ENCODE measurements at regions not wholly inside any gene's neighbourhood (a gene's known extent, or its start where the extent isn't known, plus 50 kb on each side); places are given as distances from the start of the nearest gene placed in this dataset.
A peak's percentile ranks its signal among the peaks of the same experiment; 100 is the strongest.

- ATAC-seq, result peak in 2 of 4 donors; percentile 48 to 69
- Histone ChIP-seq H3K27ac (no peak overlapping the region), H3K36me3 (no peaks in the 10 kb centered on the region), H3K4me1 (no peaks in the 10 kb centered on the region), H3K27me3 (no peaks in the 10 kb centered on the region), H3K9me3 (no peaks in the 10 kb centered on the region), H3K4me3 (no peak overlapping the region)
- intact Hi-C loops (cut with DNase I), result no loop called here
- DNase-seq, result no peak
- 27% methylated on average over 1 of the region's 1 CpG for WGBS (ENCODE audit: insufficient coverage, low coverage, low lambda C conversion rate, missing lambda C conversion rate)
- TF ChIP-seq POLR2A (IDR thresholded peaks at IDR 0.05) (no peak), CTCF (IDR thresholded peaks at IDR 0.05) (no peak)
These were observed 160.8 kb upstream of the SEL1L start for GRCh38 chr14:81694419-81694818.

GRCh38 chr14:81709681-81710080, 176.0 kb upstream of the SEL1L start:
- H3K27me3 ChIP-seq, result no peaks in the 10 kb centered on the region
- DNase-seq (no peak), ATAC-seq (no peak)
- H3K9me3 ChIP-seq, result no peaks in the 10 kb centered on the region
- WGBS (ENCODE audit: insufficient coverage, low coverage, low lambda C conversion rate, missing lambda C conversion rate), result 50% methylated on average over 6 of the region's 6 CpGs
- H3K36me3 ChIP-seq, result no peaks in the 10 kb centered on the region
- intact Hi-C loops (cut with DNase I), result no loop called here
- H3K4me1 ChIP-seq, result no peaks in the 10 kb centered on the region
- TF ChIP-seq CTCF (IDR thresholded peaks at IDR 0.05) (no peak), POLR2A (IDR thresholded peaks at IDR 0.05) (no peak)
- H3K27ac ChIP-seq, result no peak overlapping the region
- no peak overlapping the region for H3K4me3 ChIP-seq

- Histone ChIP-seq H3K4me3 (no peak overlapping the region), H3K27ac (no peak overlapping the region), H3K4me1 (no peaks in the 10 kb centered on the region), H3K36me3 (no peaks in the 10 kb centered on the region), H3K27me3 (no peaks in the 10 kb centered on the region), H3K9me3 (no peaks in the 10 kb centered on the region)
- ATAC-seq (peak; percentile 76 to 88 (median 77)), DNase-seq (no peak)
- TF ChIP-seq CTCF (IDR thresholded peaks at IDR 0.05) (peak; percentile 63 to 80 (median 72)), POLR2A (IDR thresholded peaks at IDR 0.05) (no peak)
- intact Hi-C loops (cut with DNase I), result no loop called here
- WGBS (ENCODE audit: insufficient coverage, low coverage, low lambda C conversion rate, missing lambda C conversion rate), result 39% methylated on average over 2 of the region's 2 CpGs
These were observed 176.7 kb upstream of the SEL1L start for GRCh38 chr14:81710232-81710845.

- intact Hi-C loops (cut with DNase I), result no loop called here
- 33% methylated on average over 1 of the region's 1 CpG for WGBS (ENCODE audit: insufficient coverage, low coverage, low lambda C conversion rate, missing lambda C conversion rate)
These were observed 182.1 kb upstream of the SEL1L start for GRCh38 chr14:81715731-81716130.

More at GRCh38 chr14:81715731-81716130, 182.1 kb upstream of the SEL1L start:
- no peak overlapping the region for H3K27ac ChIP-seq
- DNase-seq (no peak), ATAC-seq (no peak)
- no peaks in the 10 kb centered on the region for H3K36me3 ChIP-seq
- no peak overlapping the region for H3K4me3 ChIP-seq
- H3K4me1 ChIP-seq, result no peaks in the 10 kb centered on the region
- H3K9me3 ChIP-seq, result no peaks in the 10 kb centered on the region
- no peaks in the 10 kb centered on the region for H3K27me3 ChIP-seq
- no peak for TF ChIP-seq CTCF (IDR thresholded peaks at IDR 0.05)
- no peak for TF ChIP-seq POLR2A (IDR thresholded peaks at IDR 0.05)
